Progenitor cell of endocrine pancreas (in vitro differentiated cells): ENCODE measurements at regions not wholly inside any gene's neighbourhood (a gene's known extent, or its start where the extent isn't known, plus 50 kb on each side); places are given as distances from the start of the nearest gene placed in this dataset.

ENCODE experiments used
- DNase-seq: peaks from one replicate; pipeline ENCODE4 v3.0.0; 2021; ENCODE audit warnings: low spot score; ENCODE audit not compliant: unreplicated experiment
- H3K27ac Mint-ChIP-seq: 2 replicates; pipeline ENCODE4 v1.8.0; 2021; ENCODE audit warnings: mild to moderate bottlenecking, moderate library complexity, mixed read lengths
- H3K27me3 Mint-ChIP-seq: 2 replicates; pipeline ENCODE4 v1.8.0; 2021; ENCODE audit warnings: mixed read lengths
- H3K36me3 Mint-ChIP-seq: 2 replicates; pipeline ENCODE4 v1.8.0; 2022; ENCODE audit warnings: mixed read lengths; ENCODE audit not compliant: insufficient read depth
- H3K4me1 Mint-ChIP-seq: 2 replicates; pipeline ENCODE4 v1.8.0; 2021; ENCODE audit warnings: low read depth, mixed read lengths
- H3K4me3 Mint-ChIP-seq: 2 replicates; pipeline ENCODE4 v1.8.0; 2021; ENCODE audit warnings: low read depth, mild to moderate bottlenecking, moderate library complexity, mixed read lengths
- H3K9me3 Mint-ChIP-seq: 2 replicates; pipeline ENCODE4 v1.8.0; 2021; ENCODE audit warnings: low read depth, mixed read lengths
- CTCF ChIP-seq: fragments of 200-600 bp; sonication (generic); IDR thresholded peaks from one replicate; pipeline ENCODE4 v1.5.0; 2021; ENCODE audit warnings: antibody characterized with exemption, mild to moderate bottlenecking; ENCODE audit not compliant: unreplicated experiment

GRCh38 chr2:181389524-181389923 lies 67.7 kb upstream of the ITGA4 start:
- Mint-ChIP-seq H3K9me3 (no peaks in the 10 kb centered on the region), H3K4me3 (no peak overlapping the region), H3K27me3 (no peaks in the 10 kb centered on the region), H3K4me1 (no peaks in the 10 kb centered on the region), H3K36me3 (no peaks in the 10 kb centered on the region), H3K27ac (no peak overlapping the region)
- DNase-seq, result no peak
- TF ChIP-seq CTCF, result no peak

GRCh38 chr2:181393472-181393871 lies 63.7 kb upstream of the ITGA4 start:
- H3K9me3 Mint-ChIP-seq, result no peaks in the 10 kb centered on the region
- no peak for DNase-seq
- no peaks in the 10 kb centered on the region for H3K27me3 Mint-ChIP-seq
- no peaks in the 10 kb centered on the region for H3K36me3 Mint-ChIP-seq
- H3K4me3 Mint-ChIP-seq, result no peak overlapping the region
- TF ChIP-seq CTCF, result no peak
- H3K4me1 Mint-ChIP-seq, result no peaks in the 10 kb centered on the region
- H3K27ac Mint-ChIP-seq, result no peak overlapping the region

- H3K4me3 Mint-ChIP-seq, result no peak overlapping the region
- no peak for DNase-seq
- H3K36me3 Mint-ChIP-seq, result no peaks in the 10 kb centered on the region
- H3K9me3 Mint-ChIP-seq, result no peaks in the 10 kb centered on the region
- TF ChIP-seq CTCF, result no peak
- H3K27ac Mint-ChIP-seq, result no peak overlapping the region
- no peaks in the 10 kb centered on the region for H3K27me3 Mint-ChIP-seq
- H3K4me1 Mint-ChIP-seq, result no peaks in the 10 kb centered on the region
These were observed 62.3 kb upstream of the ITGA4 start for GRCh38 chr2:181394741-181395437.

- DNase-seq, result no peak
- TF ChIP-seq CTCF, result no peak
- no peaks in the 10 kb centered on the region for H3K36me3 Mint-ChIP-seq
- H3K27ac Mint-ChIP-seq, result no peak overlapping the region
- no peaks in the 10 kb centered on the region for H3K27me3 Mint-ChIP-seq
- no peak overlapping the region for H3K4me3 Mint-ChIP-seq
- H3K9me3 Mint-ChIP-seq, result no peaks in the 10 kb centered on the region
- H3K4me1 Mint-ChIP-seq, result no peaks in the 10 kb centered on the region
These were observed 61.3 kb upstream of the ITGA4 start for GRCh38 chr2:181395851-181396250.

GRCh38 chr2:181396256-181397123 lies 60.7 kb upstream of the ITGA4 start:
- DNase-seq, result no peak
- Mint-ChIP-seq H3K36me3 (no peaks in the 10 kb centered on the region), H3K27ac (no peak overlapping the region), H3K27me3 (no peaks in the 10 kb centered on the region), H3K4me1 (no peaks in the 10 kb centered on the region), H3K9me3 (no peaks in the 10 kb centered on the region), H3K4me3 (no peak overlapping the region)
- no peak for TF ChIP-seq CTCF
